ENCODE measurements at regions not wholly inside any gene's neighbourhood (a gene's known extent, or its start where the extent isn't known, plus 50 kb on each side); places are given as distances from the start of the nearest gene placed in this dataset.

GRCh38 chr3:22734207-22734606 is 468.9 kb upstream of the UBE2E2 start:
- DNase-seq (ENCODE audit: low spot score), result no peak
- no peak for ATAC-seq
- H3K4me3 ChIP-seq (replicated peaks in 1 of 3; ENCODE audit: insufficient read depth in 1 of 3, low read depth in 2 of 3, low read length in 3 of 3), result no peak overlapping the region
- H4K20me1 ChIP-seq (ENCODE audit: insufficient read depth, low read length), result no peaks in the 10 kb centered on the region
- no peaks in the 10 kb centered on the region for H3K4me1 ChIP-seq (ENCODE audit: insufficient read depth, low read length)
- no peak overlapping the region for H3K4me2 ChIP-seq (ENCODE audit: low read depth, low read length)
- H2AFZ ChIP-seq (ENCODE audit: low read length), result no peak overlapping the region
- no peaks in the 10 kb centered on the region for H3K27me3 ChIP-seq (ENCODE audit: control insufficient read depth in 1 of 2, insufficient read depth in 2 of 2, low read length in 2 of 2)
- intact Hi-C loops (cut with micrococcal nuclease; ENCODE audit: unreplicated experiment), result no loop called here
- peaks cover 17% of the 10 kb centered on the region for H3K9me3 ChIP-seq (ENCODE audit: low read length)
- no TSS peak for BruUV-seq (replicated peaks)
- H3K79me2 ChIP-seq (ENCODE audit: insufficient read depth, low read length), result no peaks in the 10 kb centered on the region
- in situ Hi-C loops (cut with HindIII; ENCODE audit: extremely low pct_ligation_motif_present, low pct_unique_long_range_greater_than_20kb), result no loop called here
- no peak overlapping the region for H3K9ac ChIP-seq (ENCODE audit: insufficient read depth, low read depth, low read length)
- no peak for FAIRE-seq
- H3K27ac ChIP-seq (ENCODE audit: extremely low read length, insufficient read depth, low read length), result no peak overlapping the region
- 9% methylated on average over 1 of the region's 1 CpG for WGBS (ENCODE audit: low lambda C conversion rate)
- ChIA-PET POLR2A (no interaction called here), CTCF (ENCODE audit: low intra/inter-chr PET ratio, low total read pairs) (no interaction called here)
- TF ChIP-seq POLR2AphosphoS2 (IDR thresholded peaks at IDR 0.05; ENCODE audit: low read depth, low read length) (no peak), ZUFSP (CRISPR knock-in tag; IDR thresholded peaks at IDR 0.05; ENCODE audit: borderline replicate concordance) (no peak), HNRNPL (IDR thresholded peaks at IDR 0.05; ENCODE audit: low read depth, low read length) (no peak), TEAD2 (CRISPR knock-in tag; IDR thresholded peaks at IDR 0.05) (no peak), CEBPG (CRISPR knock-in tag; IDR thresholded peaks at IDR 0.05) (no peak), SIX1 (CRISPR knock-in tag; IDR thresholded peaks at IDR 0.05; ENCODE audit: borderline replicate concordance) (no peak), TARDBP (CRISPR knock-in tag; IDR thresholded peaks at IDR 0.05) (no peak), ATF5 (CRISPR knock-in tag; IDR thresholded peaks at IDR 0.05; ENCODE audit: low read depth) (no peak), ZNF44 (CRISPR knock-in tag; IDR thresholded peaks at IDR 0.05) (no peak), SMAD3 (CRISPR knock-in tag; IDR thresholded peaks at IDR 0.05) (no peak), AKAP8 (CRISPR knock-in tag; IDR thresholded peaks at IDR 0.05) (no peak), SMYD3 (CRISPR knock-in tag; IDR thresholded peaks at IDR 0.05) (no peak), ZBTB2 (CRISPR knock-in tag; IDR thresholded peaks at IDR 0.05; ENCODE audit: low read depth) (no peak), RFXANK (CRISPR knock-in tag; IDR thresholded peaks at IDR 0.05) (no peak), RARA (CRISPR knock-in tag; IDR thresholded peaks at IDR 0.05) (no peak), ESRRA (CRISPR knock-in tag; IDR thresholded peaks at IDR 0.05; ENCODE audit: low read depth) (no peak), ZNF260 (CRISPR knock-in tag; IDR thresholded peaks at IDR 0.05; ENCODE audit: borderline replicate concordance, low read depth) (no peak), SNAPC2 (CRISPR knock-in tag; IDR thresholded peaks at IDR 0.05) (no peak), ZNF562 (CRISPR knock-in tag; IDR thresholded peaks at IDR 0.05; ENCODE audit: borderline replicate concordance) (no peak)
- no peaks in the 10 kb centered on the region for H3K36me3 ChIP-seq (replicated peaks in 1 of 2; ENCODE audit: control insufficient read depth in 1 of 2, insufficient read depth in 2 of 2, low read length in 2 of 2)

Measured in HepG2 (cell line).